ENCODE measurements at regions not wholly inside any gene's neighbourhood (a gene's known extent, or its start where the extent isn't known, plus 50 kb on each side); places are given as distances from the start of the nearest gene placed in this dataset.
"Not testable (repeated sequence)": the region's sequence is repeated elsewhere in the genome, so short reads cannot be mapped to it uniquely, and the experiment has no call there.

GRCh38 chr12:118537481-118537917, 161.1 kb downstream of the SUDS3 start:
- no peak for ATAC-seq

GRCh38 chr12:118541071-118541470, 164.7 kb downstream of the SUDS3 start:
- ATAC-seq, result no peak

GRCh38 chr12:118541934-118542333, 165.6 kb downstream of the SUDS3 start:
- no peak for ATAC-seq

- ATAC-seq, result no peak
Observed at GRCh38 chr12:118543651-118544050, 167.3 kb downstream of the SUDS3 start.

GRCh38 chr12:118544569-118544968, 168.2 kb downstream of the SUDS3 start:
- no peak for ATAC-seq

- ATAC-seq, result not testable (repeated sequence)
Observed at GRCh38 chr12:118547606-118548005, 171.3 kb downstream of the SUDS3 start.

GRCh38 chr12:118548887-118549509, 172.6 kb downstream of the SUDS3 start:
- no peak for ATAC-seq

- no peak for ATAC-seq
Observed at GRCh38 chr12:118549510-118549980, 173.2 kb downstream of the SUDS3 start.

- ATAC-seq, result no peak
Observed at GRCh38 chr12:118553856-118554504, 177.6 kb downstream of the SUDS3 start.

GRCh38 chr12:118558941-118559340, 182.6 kb downstream of the SUDS3 start:
- ATAC-seq, result no peak

- no peak for ATAC-seq
Observed at GRCh38 chr12:118560733-118561132, 184.4 kb downstream of the SUDS3 start.

- no peak for ATAC-seq
Observed at GRCh38 chr12:118571730-118572129, 195.4 kb downstream of the SUDS3 start.

GRCh38 chr12:118574288-118574687, 197.9 kb downstream of the SUDS3 start:
- no peak for ATAC-seq

GRCh38 chr12:118575730-118576129, 199.4 kb downstream of the SUDS3 start:
- no peak for ATAC-seq

GRCh38 chr12:118581371-118581770, 205.0 kb downstream of the SUDS3 start:
- no peak for ATAC-seq

- ATAC-seq, result no peak
Observed at GRCh38 chr12:118582863-118583262, 206.5 kb downstream of the SUDS3 start.

- no peak for ATAC-seq
Observed at GRCh38 chr12:118586433-118586832, 210.1 kb downstream of the SUDS3 start.

- no peak for ATAC-seq
Observed at GRCh38 chr12:118589162-118589561, 212.8 kb downstream of the SUDS3 start.

GRCh38 chr12:118590406-118591150, 214.2 kb downstream of the SUDS3 start:
- ATAC-seq, result no peak

- ATAC-seq, result no peak
Observed at GRCh38 chr12:118603610-118604361, 227.4 kb downstream of the SUDS3 start.

- no peak for ATAC-seq
Observed at GRCh38 chr12:118606690-118607089, 230.3 kb downstream of the SUDS3 start.

GRCh38 chr12:118607831-118608230, 231.5 kb downstream of the SUDS3 start:
- ATAC-seq, result no peak

GRCh38 chr12:118608770-118609344, 232.5 kb downstream of the SUDS3 start:
- ATAC-seq, result no peak
